MCF 10A (cell line): ENCODE measurements at regions not wholly inside any gene's neighbourhood (a gene's known extent, or its start where the extent isn't known, plus 50 kb on each side); places are given as distances from the start of the nearest gene placed in this dataset.
"Not testable (repeated sequence)": the region's sequence is repeated elsewhere in the genome, so short reads cannot be mapped to it uniquely, and the experiment has no call there.

Source experiments
- BruUV-seq: library from RNA; stranded (reverse); fragments of 400-500 nt; replicated peaks from 2 replicates; lab custom pipeline; 2021; lab: Mats Ljungman, UMichigan
- CTCF ChIA-PET: fragments of 300-600 bp; sonication (Branson Sonifier 250); formaldehyde crosslinking; extraction: SDS; loops from one replicate; lab custom pipeline; 2021; ENCODE audit warnings: antibody characterized with exemption, inconsistent platforms; lab: Yijun Ruan, JAX
- POLR2A ChIA-PET: fragments of 300-600, 350-650 bp; sonication (Branson Sonifier 250); formaldehyde crosslinking; extraction: SDS; loops from one replicate; lab custom pipeline; 2020; ENCODE audit warnings: antibody characterized with exemption, inconsistent platforms; lab: Yijun Ruan, JAX
- DNase-seq: peaks from one replicate; pipeline ENCODE4 v3.0.0-alpha.2; 2018; ENCODE audit not compliant: unreplicated experiment
- H3K27ac Mint-ChIP-seq: one replicate; pipeline ENCODE4 v1.8.0; 2022; ENCODE audit warnings: mild to moderate bottlenecking, low read depth, mixed read lengths; ENCODE audit not compliant: unreplicated experiment
- H3K27me3 Mint-ChIP-seq: one replicate; pipeline ENCODE4 v1.8.0; 2022; ENCODE audit warnings: mixed read lengths; ENCODE audit not compliant: insufficient read depth, unreplicated experiment
- H3K36me3 Mint-ChIP-seq: one replicate; pipeline ENCODE4 v1.8.0; 2022; ENCODE audit warnings: mild to moderate bottlenecking, moderate library complexity, mixed read lengths; ENCODE audit not compliant: insufficient read depth, unreplicated experiment
- H3K4me1 Mint-ChIP-seq: one replicate; pipeline ENCODE4 v1.8.0; 2022; ENCODE audit warnings: mixed read lengths; ENCODE audit not compliant: insufficient read depth, unreplicated experiment
- H3K4me3 Mint-ChIP-seq: one replicate; pipeline ENCODE4 v1.8.0; 2022; ENCODE audit warnings: mild to moderate bottlenecking, moderate library complexity, mixed read lengths; ENCODE audit not compliant: unreplicated experiment
- H3K9me3 Mint-ChIP-seq: one replicate; pipeline ENCODE4 v1.8.0; 2022; ENCODE audit warnings: mixed read lengths; ENCODE audit not compliant: unreplicated experiment
- intact Hi-C: fragments of 100-400 bp; cut with micrococcal nuclease; formaldehyde crosslinking; loops from 2 replicates; pipeline ENCODE4 v1.14.1; 2022
- TF ChIP-seq, protein P1 (sequence below): fragments of 200-600 bp; IDR thresholded peaks from one replicate; pipeline ENCODE4 v1.8.0; 2022; ENCODE audit warnings: antibody characterized with exemption, mild to moderate bottlenecking; ENCODE audit not compliant: unreplicated experiment

DNA sequence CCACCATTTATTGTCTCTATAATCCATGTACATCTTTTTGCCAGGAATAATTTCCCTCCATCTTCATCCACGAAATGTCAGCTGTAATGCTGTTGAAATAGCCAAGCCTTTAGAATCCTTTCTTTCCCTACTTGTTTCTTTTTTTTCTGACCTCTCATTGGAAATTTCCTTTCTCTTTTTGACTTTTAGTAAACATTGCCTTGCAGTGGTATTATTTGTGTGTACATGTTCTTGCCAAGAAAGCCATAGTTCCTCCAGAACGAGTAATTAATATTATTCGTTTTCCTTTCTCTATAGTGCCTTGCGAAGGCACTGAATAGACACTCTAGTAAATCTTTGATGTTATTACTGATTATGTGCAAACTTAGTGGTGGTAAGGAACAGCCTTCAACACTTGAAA lies 282.2 kb downstream of the GJA1 start:
- Mint-ChIP-seq H3K4me3 (no peak overlapping the region), H3K9me3 (peaks cover 9% of the 10 kb centered on the region), H3K36me3 (no peaks in the 10 kb centered on the region), H3K4me1 (no peaks in the 10 kb centered on the region), H3K27me3 (no peaks in the 10 kb centered on the region), H3K27ac (no peak overlapping the region)
- TF ChIP-seq, protein P1, sequence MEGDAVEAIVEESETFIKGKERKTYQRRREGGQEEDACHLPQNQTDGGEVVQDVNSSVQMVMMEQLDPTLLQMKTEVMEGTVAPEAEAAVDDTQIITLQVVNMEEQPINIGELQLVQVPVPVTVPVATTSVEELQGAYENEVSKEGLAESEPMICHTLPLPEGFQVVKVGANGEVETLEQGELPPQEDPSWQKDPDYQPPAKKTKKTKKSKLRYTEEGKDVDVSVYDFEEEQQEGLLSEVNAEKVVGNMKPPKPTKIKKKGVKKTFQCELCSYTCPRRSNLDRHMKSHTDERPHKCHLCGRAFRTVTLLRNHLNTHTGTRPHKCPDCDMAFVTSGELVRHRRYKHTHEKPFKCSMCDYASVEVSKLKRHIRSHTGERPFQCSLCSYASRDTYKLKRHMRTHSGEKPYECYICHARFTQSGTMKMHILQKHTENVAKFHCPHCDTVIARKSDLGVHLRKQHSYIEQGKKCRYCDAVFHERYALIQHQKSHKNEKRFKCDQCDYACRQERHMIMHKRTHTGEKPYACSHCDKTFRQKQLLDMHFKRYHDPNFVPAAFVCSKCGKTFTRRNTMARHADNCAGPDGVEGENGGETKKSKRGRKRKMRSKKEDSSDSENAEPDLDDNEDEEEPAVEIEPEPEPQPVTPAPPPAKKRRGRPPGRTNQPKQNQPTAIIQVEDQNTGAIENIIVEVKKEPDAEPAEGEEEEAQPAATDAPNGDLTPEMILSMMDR: no peak
- intact Hi-C loops: no loop called here
- DNase-seq: no peak
- POLR2A ChIA-PET: interaction anchor here (0.7 kb wide), 1 partner anchor 124 kb away, joined by 3 read pairs; no protein-coding TSS in a partner anchor
- no TSS peak for BruUV-seq
- CTCF ChIA-PET: interaction anchor here (0.5 kb wide), 1 partner anchor 813 kb away, joined by 3 read pairs; no protein-coding TSS in a partner anchor

DNA sequence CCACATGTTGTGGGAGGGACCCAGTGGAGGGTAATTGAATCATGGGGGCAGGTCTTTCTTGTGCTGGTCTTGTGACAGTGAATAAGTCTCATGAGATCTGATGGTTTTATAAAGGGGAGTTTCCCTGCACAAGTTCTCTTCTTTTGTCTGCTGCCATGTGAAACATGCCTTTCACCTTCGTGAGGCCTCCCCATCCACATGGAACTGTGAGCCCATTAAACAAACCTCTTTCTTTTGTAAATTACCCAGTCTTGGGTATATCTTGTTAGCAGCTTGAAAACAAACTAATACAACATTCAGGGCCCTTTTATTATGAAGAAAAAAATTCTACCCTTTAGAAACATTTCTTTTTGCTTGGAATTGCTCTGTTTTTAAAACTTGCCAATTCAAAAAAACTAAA lies 285.4 kb downstream of the GJA1 start:
- intact Hi-C loops, H3K4me3 Mint-ChIP-seq, BruUV-seq, POLR2A ChIA-PET, H3K36me3 Mint-ChIP-seq, CTCF ChIA-PET, H3K27ac Mint-ChIP-seq, H3K4me1 Mint-ChIP-seq, DNase-seq, H3K27me3 Mint-ChIP-seq, H3K9me3 Mint-ChIP-seq: not testable (repeated sequence)

DNA sequence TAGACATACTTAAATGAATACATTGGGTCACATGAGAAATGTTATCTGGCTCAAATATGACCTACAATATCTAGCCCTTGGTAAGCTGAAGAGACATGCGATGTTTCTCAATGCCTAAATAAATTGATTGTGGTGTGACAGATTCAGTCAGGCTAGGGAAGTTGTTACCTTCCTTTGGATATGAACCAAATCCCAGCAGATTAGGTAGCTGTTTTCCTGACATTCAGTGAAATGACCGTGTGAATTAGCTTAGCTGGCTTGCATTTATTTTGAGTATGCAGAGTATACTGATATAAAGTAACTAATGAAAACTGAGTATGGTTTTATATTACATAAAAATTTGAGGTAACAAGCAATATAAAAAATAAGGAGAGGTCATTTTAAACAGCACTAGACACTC lies 288.2 kb downstream of the GJA1 start:
- Mint-ChIP-seq H3K4me1 (no peaks in the 10 kb centered on the region), H3K27me3 (no peaks in the 10 kb centered on the region), H3K4me3 (no peak overlapping the region), H3K9me3 (peaks cover 9% of the 10 kb centered on the region), H3K27ac (no peak overlapping the region), H3K36me3 (no peaks in the 10 kb centered on the region)
- BruUV-seq: no TSS peak
- intact Hi-C loops: no loop called here
- ChIA-PET POLR2A (no interaction called here), CTCF (interaction anchor here (0.6 to 1.3 kb wide), 3 partner anchors 9 to 1508 kb away, joined by 3 to 4 read pairs (median 4); no protein-coding TSS in a partner anchor)
- TF ChIP-seq, protein P1: no peak
- DNase-seq: no peak

DNA sequence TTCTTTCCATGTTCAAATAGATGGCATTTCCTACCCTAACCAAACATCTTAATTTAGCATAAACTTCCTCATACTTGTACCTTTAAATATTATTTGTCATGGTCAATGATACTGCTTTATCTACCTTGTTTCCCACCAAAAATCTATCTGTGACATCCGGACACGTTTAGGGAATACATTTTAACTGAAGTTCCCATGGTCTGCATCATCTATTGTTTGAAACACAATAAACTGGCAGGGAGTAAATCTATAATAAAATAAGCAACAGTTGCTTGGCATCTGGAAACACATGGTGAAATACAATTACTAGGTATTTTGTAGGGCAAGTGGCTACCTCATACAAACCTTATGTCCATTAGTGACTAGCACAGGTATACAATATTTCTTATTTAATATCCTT lies 289.1 kb downstream of the GJA1 start:
- H3K36me3 Mint-ChIP-seq: no peaks in the 10 kb centered on the region
- H3K4me3 Mint-ChIP-seq: no peak overlapping the region
- ChIA-PET CTCF (no interaction called here), POLR2A (no interaction called here)
- no peak overlapping the region for H3K27ac Mint-ChIP-seq
- H3K9me3 Mint-ChIP-seq: peaks cover 9% of the 10 kb centered on the region
- BruUV-seq: no TSS peak
- H3K27me3 Mint-ChIP-seq: no peaks in the 10 kb centered on the region
- H3K4me1 Mint-ChIP-seq: no peaks in the 10 kb centered on the region
- intact Hi-C loops: no loop called here
- TF ChIP-seq, protein P1: no peak
- DNase-seq: no peak
